Left lung (tissue), 4 donors: ENCODE measurements at regions not wholly inside any gene's neighbourhood (a gene's known extent, or its start where the extent isn't known, plus 50 kb on each side); places are given as distances from the start of the nearest gene placed in this dataset.

Experiments used
- ATAC-seq: fragments of 200-7000 bp; cut with Tn5 transposase; one replicate; pipeline ENCODE4 v1.9.1; 2020; ENCODE audit warnings: moderate library complexity
- DNase-seq, 4 donors: peaks; one replicate each; pipeline ENCODE4 v3.0.0-alpha.2; 2013 to 2020
- H3K27ac ChIP-seq, 2 donors: fragments of 200-600 bp; sonication (generic) in 1 of 2; one replicate each; pipeline versions ENCODE4 v1.5.0 to v1.8.0; 2020 to 2021
- H3K27me3 ChIP-seq, 2 donors: fragments of 200-600 bp; sonication (generic) in 1 of 2; one replicate each; pipeline versions ENCODE4 v1.5.0 to v1.8.0; 2020 to 2021
- H3K36me3 ChIP-seq, 2 donors: fragments of 200-600 bp; sonication (generic) in 1 of 2; one replicate each; pipeline versions ENCODE4 v1.5.0 to v1.8.0; 2020 to 2021
- H3K4me1 ChIP-seq, 2 donors: fragments of 200-600 bp; one replicate each; pipeline ENCODE4 v1.8.0; 2021
- H3K4me3 ChIP-seq, 2 donors: fragments of 200-600 bp; sonication (generic) in 1 of 2; one replicate each; pipeline versions ENCODE4 v1.5.0 to v1.8.0; 2020 to 2021; ENCODE audit warnings: mild to moderate bottlenecking in 1 of 2
- H3K9me3 ChIP-seq, 2 donors: fragments of 200-600 bp; sonication (generic) in 1 of 2; one replicate each; pipeline versions ENCODE4 v1.5.0 to v1.8.0; 2020 to 2021
- CTCF ChIP-seq, 2 donors: fragments of 200-600 bp; sonication (generic) in 1 of 2; IDR thresholded peaks; one replicate each; pipeline versions ENCODE4 v1.5.0 to v1.8.0; 2021; ENCODE audit warnings: antibody characterized with exemption in 2 of 2
- intact Hi-C, 2 donors: fragments of 100-400 bp; cut with DNase I; formaldehyde crosslinking; loops; one replicate each; pipeline versions ENCODE4 v1.11.2 to v1.14.2; 2022
- donor health status: DM: no; HTN: yes; CAD: no.
- donor health status: DM: no; HTN: no; CAD: no.

DNA sequence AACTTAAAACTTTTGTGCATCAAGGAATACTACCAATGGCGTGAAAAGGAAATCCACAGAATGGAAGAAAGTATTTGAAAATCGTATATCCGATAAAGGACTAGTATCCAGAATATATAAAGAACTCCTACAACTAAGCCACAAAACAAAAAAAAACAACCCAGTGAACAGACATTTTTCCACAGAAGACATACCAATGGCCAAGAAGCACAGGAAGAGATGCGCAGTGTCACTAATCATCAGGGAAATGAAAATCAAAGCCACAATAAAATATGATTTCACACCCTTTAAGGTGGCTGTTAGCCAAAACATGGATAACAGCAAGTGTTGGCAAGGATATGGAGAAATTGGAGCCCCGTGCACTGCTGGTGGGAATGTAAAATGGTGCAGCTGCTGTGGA, 203.3 kb downstream of the SEC14L1 start:
- Histone ChIP-seq H3K9me3 (no peaks in the 10 kb centered on the region), H3K27me3 (no peaks in the 10 kb centered on the region), H3K36me3 (no peaks in the 10 kb centered on the region), H3K27ac (no peak overlapping the region), H3K4me3 (no peak overlapping the region), H3K4me1 (peaks cover 11 to 37% of the 10 kb centered on the region in 2 donors)
- DNase-seq = no peak
- no peak for TF ChIP-seq CTCF (IDR thresholded peaks at IDR 0.05)
- no peak for ATAC-seq
- intact Hi-C loops = no loop called here

DNA sequence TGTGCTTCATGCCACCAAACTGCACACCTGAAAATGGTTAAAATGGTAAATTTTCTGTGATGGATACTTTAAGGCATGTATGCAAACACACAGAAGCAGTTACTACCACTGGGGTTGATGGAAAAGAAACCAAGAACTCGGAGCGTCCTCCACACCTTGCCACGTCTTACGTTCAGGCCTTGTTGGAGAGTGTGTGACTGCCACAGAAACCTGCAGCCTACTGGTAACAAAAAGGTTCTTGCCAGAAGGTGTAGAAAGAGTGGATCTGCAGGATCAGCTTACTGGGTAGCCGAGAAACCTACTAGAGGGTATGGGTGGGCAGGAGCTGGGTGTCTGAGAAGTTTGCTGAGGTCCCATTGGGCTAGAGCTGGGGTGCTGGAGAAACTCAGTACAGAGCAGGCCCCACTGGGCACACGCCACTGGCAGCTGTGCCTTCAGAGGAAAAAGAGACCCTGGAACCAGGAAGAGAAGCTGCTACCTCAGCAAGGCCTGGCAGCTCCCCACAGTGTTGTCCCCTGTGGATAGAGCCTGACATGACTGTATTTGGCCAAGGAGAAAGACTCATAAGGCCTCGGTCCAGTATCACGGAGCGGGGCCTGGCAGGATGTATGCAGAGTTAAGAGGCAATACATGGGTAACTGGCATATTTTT, 204.6 kb downstream of the SEC14L1 start:
- H3K4me1 ChIP-seq = peaks cover 11 to 39% of the 10 kb centered on the region in 2 donors
- H3K9me3 ChIP-seq = no peaks in the 10 kb centered on the region
- H3K36me3 ChIP-seq = no peaks in the 10 kb centered on the region
- intact Hi-C loops = no loop called here
- TF ChIP-seq CTCF (IDR thresholded peaks at IDR 0.05) = no peak
- H3K4me3 ChIP-seq = no peak overlapping the region
- no peaks in the 10 kb centered on the region for H3K27me3 ChIP-seq
- no peak for ATAC-seq
- H3K27ac ChIP-seq = no peak overlapping the region
- no peak for DNase-seq

DNA sequence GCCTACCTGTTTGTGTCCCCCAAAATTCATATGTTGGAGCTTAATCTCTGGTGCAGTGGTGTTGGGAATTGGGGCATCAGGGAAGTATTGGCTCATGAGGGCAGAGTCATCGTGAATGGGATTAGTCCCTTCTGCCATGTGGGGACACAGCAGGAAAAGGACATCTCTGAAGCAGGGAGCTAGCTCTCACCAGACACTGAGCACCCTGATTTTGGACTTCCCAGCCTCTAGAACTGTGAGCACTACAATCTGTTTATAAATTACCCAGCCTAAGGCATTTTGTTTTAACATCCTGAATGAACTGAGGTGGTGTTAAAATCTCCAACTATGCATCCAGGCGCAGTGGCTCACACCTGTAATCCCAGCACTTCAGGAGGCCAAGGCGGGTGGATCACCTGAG, 206.0 kb downstream of the SEC14L1 start:
- Histone ChIP-seq H3K4me3 (no peak overlapping the region), H3K9me3 (no peaks in the 10 kb centered on the region), H3K4me1 (peaks cover 16 to 38% of the 10 kb centered on the region in 2 donors), H3K27ac (no peak overlapping the region), H3K36me3 (no peaks in the 10 kb centered on the region), H3K27me3 (no peaks in the 10 kb centered on the region)
- no peak for ATAC-seq
- intact Hi-C loops = no loop called here
- no peak for DNase-seq
- TF ChIP-seq CTCF (IDR thresholded peaks at IDR 0.05) = no peak

DNA sequence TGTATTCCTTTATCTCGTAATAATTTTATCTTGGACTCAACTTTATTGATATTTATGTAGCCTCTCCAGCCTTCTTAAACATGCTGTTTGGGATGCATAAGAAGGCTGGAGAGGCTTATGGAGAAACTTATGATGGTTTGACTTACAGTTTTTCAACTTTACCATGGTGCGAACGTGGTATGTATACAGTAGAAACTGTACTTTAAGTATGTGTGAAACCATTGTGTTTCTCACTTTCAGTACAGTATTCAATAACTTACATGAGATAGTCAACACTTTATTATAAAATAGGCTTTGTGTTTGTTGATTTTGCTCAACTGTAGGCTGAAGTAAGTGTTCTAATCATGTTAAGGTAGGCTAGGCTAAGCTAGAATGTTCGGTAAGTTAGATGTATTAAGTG, 206.8 kb downstream of the SEC14L1 start:
- no peaks in the 10 kb centered on the region for H3K36me3 ChIP-seq
- H3K27ac ChIP-seq = no peak overlapping the region
- H3K4me3 ChIP-seq = no peak overlapping the region
- no peaks in the 10 kb centered on the region for H3K27me3 ChIP-seq
- H3K9me3 ChIP-seq = no peaks in the 10 kb centered on the region
- H3K4me1 ChIP-seq = peaks cover 10 to 34% of the 10 kb centered on the region in 2 donors
- DNase-seq = no peak
- TF ChIP-seq CTCF (IDR thresholded peaks at IDR 0.05) = no peak
- intact Hi-C loops = no loop called here
- no peak for ATAC-seq

DNA sequence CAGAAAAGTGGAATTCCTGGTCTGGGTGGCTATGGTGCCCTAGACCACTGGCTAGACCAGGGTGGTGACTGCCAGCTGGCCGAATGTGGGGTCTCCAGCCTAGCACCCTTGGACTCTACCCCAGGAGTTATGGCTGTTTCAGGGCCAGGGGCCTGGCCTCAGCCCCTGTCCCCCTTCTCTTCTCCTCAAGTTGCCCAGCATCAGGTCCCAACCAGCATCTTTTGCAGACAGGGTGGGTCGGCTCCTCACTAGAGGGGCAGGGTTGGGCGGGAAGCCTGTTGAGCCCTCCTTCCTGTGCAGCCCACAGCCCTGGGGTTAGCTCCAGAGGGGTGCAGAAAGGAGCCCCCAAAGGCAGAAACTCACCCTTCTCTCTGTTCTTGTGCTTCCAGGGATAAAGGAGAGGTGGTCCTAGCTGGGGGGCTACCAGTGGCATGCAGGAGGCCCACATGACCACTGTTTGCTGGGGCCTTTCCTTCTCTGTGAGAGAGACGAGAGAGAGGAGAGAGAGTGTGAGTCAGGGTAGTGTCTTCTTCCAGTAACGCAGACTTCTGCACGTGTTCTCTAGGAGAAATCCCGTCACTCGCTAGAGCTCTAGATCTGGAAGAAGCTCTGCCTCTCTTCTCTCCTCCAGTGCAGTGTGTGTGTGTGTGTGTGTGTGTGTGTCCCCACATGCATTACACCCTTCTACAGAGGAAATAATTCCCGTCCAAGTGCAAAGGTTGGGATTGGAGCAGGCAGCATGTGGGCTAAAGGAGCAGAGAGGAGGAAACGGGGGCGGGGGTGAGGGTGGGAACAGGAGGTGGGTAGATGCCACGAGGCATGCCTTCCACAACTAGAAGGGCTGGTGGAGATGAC, 209.4 kb downstream of the SEC14L1 start:
- TF ChIP-seq CTCF (IDR thresholded peaks at IDR 0.05) = no peak
- peaks cover 5 to 22% of the 10 kb centered on the region in 2 donors for H3K4me1 ChIP-seq
- intact Hi-C loops = no loop called here
- no peaks in the 10 kb centered on the region for H3K9me3 ChIP-seq
- no peak overlapping the region for H3K4me3 ChIP-seq
- H3K36me3 ChIP-seq = no peaks in the 10 kb centered on the region
- peak overlapping the region in 1 of 2 donors; percentile 45 for H3K27ac ChIP-seq
- DNase-seq = no peak
- ATAC-seq = peak; percentile 5
- H3K27me3 ChIP-seq = no peaks in the 10 kb centered on the region
